Body of pancreas (tissue), 4 donors: ENCODE measurements at regions not wholly inside any gene's neighbourhood (a gene's known extent, or its start where the extent isn't known, plus 50 kb on each side); places are given as distances from the start of the nearest gene placed in this dataset.

ENCODE experiments used
- ATAC-seq: fragments of 150-250 bp; one replicate; pipeline ENCODE4 v1.9.1; 2016
- DNase-seq, 4 donors: peaks; one replicate each; pipeline ENCODE4 v3.0.0-alpha.2; 2019
- H3K27ac ChIP-seq, 4 donors: fragments of 200-600 bp; sonication (generic); 1 replicate in 3 of 4; 2 replicates in 1 of 4; pipeline versions ENCODE4 v1.5.1 to v1.6.1; 2016 to 2019; ENCODE audit warnings: mild to moderate bottlenecking in 1 of 4, mixed read lengths in 1 of 4, moderate library complexity in 1 of 4
- H3K27me3 ChIP-seq, 2 donors: fragments of 200-600 bp; sonication (generic); one replicate each; pipeline ENCODE4 v1.6.0; 2016; ENCODE audit warnings: mild to moderate bottlenecking in 1 of 2
- H3K36me3 ChIP-seq, 2 donors: fragments of 200-600 bp; sonication (generic); replicated peaks in 1 of 2; 2 replicates each; pipeline ENCODE4 v1.5.1; 2016; ENCODE audit warnings: low read depth in 2 of 2; ENCODE audit not compliant: insufficient read depth in 1 of 2
- H3K4me1 ChIP-seq: fragments of 200-600 bp; sonication (generic); one replicate; pipeline ENCODE4 v1.6.0; 2016
- H3K4me3 ChIP-seq, 2 donors: fragments of 200-600 bp; sonication (generic); 1 replicate in 1 of 2; 2 replicates in 1 of 2; pipeline ENCODE4 v1.5.1; 2016 to 2019
- H3K9me3 ChIP-seq, 3 donors: fragments of 200-600 bp; sonication (generic); 1 replicate in 2 of 3; 2 replicates in 1 of 3; pipeline ENCODE4 v1.5.1; 2016
- CTCF ChIP-seq, 7 experiments: fragments of 450-650 bp in 4 of 7; fragments of 200-600 bp in 3 of 7; sonication (generic) in 3 of 7; IDR thresholded peaks; one replicate each; pipeline ENCODE4 v1.5.1; 2016 to 2019; ENCODE audit warnings: antibody characterized with exemption in 7 of 7
- POLR2A ChIP-seq, 3 donors: fragments of 450-650 bp; IDR thresholded peaks; one replicate each; pipeline ENCODE4 v1.6.1; 2016; ENCODE audit warnings: antibody characterized with exemption in 3 of 3, mild to moderate bottlenecking in 2 of 3
- WGBS, 2 donors: methylation state at CpG; one replicate each; pipeline ENCODE4 v1.1.5; 2017; 5-methylcytosine and 5-hydroxymethylcytosine counted together
- intact Hi-C: fragments of 100-400 bp; cut with DNase I; formaldehyde crosslinking; loops from one replicate; pipeline ENCODE4 v1.15.1; 2023

GRCh38 chr13:84243340-84243739, 361.1 kb upstream of the SLITRK1 start:
- Histone ChIP-seq H3K4me3 (no peak overlapping the region), H3K36me3 (no peaks in the 10 kb centered on the region), H3K9me3 (no peaks in the 10 kb centered on the region), H3K4me1 (no peaks in the 10 kb centered on the region), H3K27me3 (no peaks in the 10 kb centered on the region), H3K27ac (no peak overlapping the region)
- TF ChIP-seq CTCF (IDR thresholded peaks at IDR 0.05) = no peak
- TF ChIP-seq POLR2A (IDR thresholded peaks at IDR 0.05) = no peak
- DNase-seq (no peak), ATAC-seq (no peak)
- 41 to 65% methylated on average over 1 of the region's 1 CpG for WGBS, 2 donors
- intact Hi-C loops = no loop called here

- no peaks in the 10 kb centered on the region for H3K27me3 ChIP-seq
- no peak overlapping the region for H3K27ac ChIP-seq
- no peak for DNase-seq
- TF ChIP-seq POLR2A (IDR thresholded peaks at IDR 0.05) (no peak), CTCF (IDR thresholded peaks at IDR 0.05) (no peak)
- no peaks in the 10 kb centered on the region for H3K4me1 ChIP-seq
- intact Hi-C loops = no loop called here
- H3K4me3 ChIP-seq = no peak overlapping the region
- H3K36me3 ChIP-seq = no peaks in the 10 kb centered on the region
- H3K9me3 ChIP-seq = no peaks in the 10 kb centered on the region
- whole genome bisulfite sequencing, 2 donors = 93 to 100% methylated on average over 1 of the region's 1 CpG
- no peak for ATAC-seq
These were observed 356.8 kb upstream of the SLITRK1 start for GRCh38 chr13:84239032-84239431.

- TF ChIP-seq POLR2A (IDR thresholded peaks at IDR 0.05) (no peak), CTCF (IDR thresholded peaks at IDR 0.05) (no peak)
- ATAC-seq (no peak), DNase-seq (no peak)
- no peaks in the 10 kb centered on the region for H3K36me3 ChIP-seq
- 66 to 76% methylated on average over 1 of the region's 1 CpG for WGBS, 2 donors
- H3K27ac ChIP-seq = no peak overlapping the region
- intact Hi-C loops = no loop called here
- H3K4me1 ChIP-seq = no peaks in the 10 kb centered on the region
- H3K27me3 ChIP-seq = no peaks in the 10 kb centered on the region
- H3K4me3 ChIP-seq = no peak overlapping the region
- no peaks in the 10 kb centered on the region for H3K9me3 ChIP-seq
These were observed 356.1 kb upstream of the SLITRK1 start for GRCh38 chr13:84238381-84238780.

- TF ChIP-seq POLR2A (IDR thresholded peaks at IDR 0.05) = no peak
- TF ChIP-seq CTCF (IDR thresholded peaks at IDR 0.05) = no peak
- 8 to 22% methylated on average over 3 of the region's 3 CpGs for WGBS, 2 donors
- intact Hi-C loops = no loop called here
- no peaks in the 10 kb centered on the region for H3K4me1 ChIP-seq
- DNase-seq (no peak), ATAC-seq (no peak)
- H3K27me3 ChIP-seq = no peaks in the 10 kb centered on the region
- H3K4me3 ChIP-seq = no peak overlapping the region
- H3K27ac ChIP-seq = no peak overlapping the region
- H3K9me3 ChIP-seq = no peaks in the 10 kb centered on the region
- no peaks in the 10 kb centered on the region for H3K36me3 ChIP-seq
These were observed 354.9 kb upstream of the SLITRK1 start for GRCh38 chr13:84237143-84237542.

- ATAC-seq = no peak
- H3K4me3 ChIP-seq = no peak overlapping the region
- no peak overlapping the region for H3K27ac ChIP-seq
- H3K27me3 ChIP-seq = no peaks in the 10 kb centered on the region
- TF ChIP-seq POLR2A (IDR thresholded peaks at IDR 0.05) (no peak), CTCF (IDR thresholded peaks at IDR 0.05) (no peak)
- no peaks in the 10 kb centered on the region for H3K4me1 ChIP-seq
- H3K36me3 ChIP-seq = no peaks in the 10 kb centered on the region
- DNase-seq = no peak
- no peaks in the 10 kb centered on the region for H3K9me3 ChIP-seq
- intact Hi-C loops = no loop called here
These were observed 352.1 kb upstream of the SLITRK1 start for GRCh38 chr13:84234416-84234815.
